ENCODE measurements at regions not wholly inside any gene's neighbourhood (a gene's known extent, or its start where the extent isn't known, plus 50 kb on each side); places are given as distances from the start of the nearest gene placed in this dataset.

DNA sequence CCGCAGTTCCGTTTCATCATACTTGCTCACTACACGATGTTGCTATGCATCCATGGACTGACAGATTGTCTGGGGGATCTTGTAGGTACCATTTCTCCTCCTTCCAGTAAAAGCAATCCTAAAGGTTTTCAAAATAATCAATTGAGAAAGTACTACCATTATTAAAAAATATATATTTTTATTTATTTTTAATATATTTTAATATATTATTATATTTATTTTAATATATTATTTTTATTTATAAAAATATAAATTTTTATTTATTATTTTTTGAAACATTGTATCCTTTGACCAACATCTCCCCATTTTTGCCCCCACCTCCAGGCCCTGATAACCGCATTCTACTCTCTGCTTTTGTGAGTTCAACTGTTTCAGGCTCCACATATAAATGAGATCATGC lies 237.6 kb upstream of the IRX4 start:
- TF ChIP-seq EZH2 (IDR thresholded peaks at IDR 0.05; ENCODE audit: borderline replicate concordance, low read length) (no peak), CTCF (IDR thresholded peaks at IDR 0.05; ENCODE audit: low read length) (no peak)

Data from OCI-LY1 (cell line).